ENCODE measurements at regions not wholly inside any gene's neighbourhood (a gene's known extent, or its start where the extent isn't known, plus 50 kb on each side); places are given as distances from the start of the nearest gene placed in this dataset.

GRCh38 chr3:72350761-72351505 is 497.3 kb downstream of the SHQ1 start:
- in situ Hi-C loops (cut with MboI; ENCODE audit: low sequenced_read_pairs), result no loop called here

- in situ Hi-C loops (cut with MboI; ENCODE audit: low sequenced_read_pairs), result no loop called here
Observed at GRCh38 chr3:72348357-72348756, 499.9 kb downstream of the SHQ1 start.

- in situ Hi-C loops (cut with MboI; ENCODE audit: low sequenced_read_pairs), result no loop called here
Observed at GRCh38 chr3:72347819-72348319, 500.4 kb downstream of the SHQ1 start.

GRCh38 chr3:72346526-72346926 is 501.7 kb downstream of the SHQ1 start:
- in situ Hi-C loops (cut with MboI; ENCODE audit: low sequenced_read_pairs), result no loop called here

GRCh38 chr3:72345980-72346379 is 502.3 kb downstream of the SHQ1 start:
- in situ Hi-C loops (cut with MboI; ENCODE audit: low sequenced_read_pairs), result no loop called here

GRCh38 chr3:72345237-72345878 is 502.9 kb downstream of the SHQ1 start:
- in situ Hi-C loops (cut with MboI; ENCODE audit: low sequenced_read_pairs), result no loop called here

GRCh38 chr3:72344647-72345046 is 503.6 kb downstream of the SHQ1 start:
- in situ Hi-C loops (cut with MboI; ENCODE audit: low sequenced_read_pairs), result no loop called here

- in situ Hi-C loops (cut with MboI; ENCODE audit: low sequenced_read_pairs), result no loop called here
Observed at GRCh38 chr3:72344236-72344635, 504.0 kb downstream of the SHQ1 start.

- in situ Hi-C loops (cut with MboI; ENCODE audit: low sequenced_read_pairs), result no loop called here
Observed at GRCh38 chr3:72343078-72343477, 505.2 kb downstream of the SHQ1 start.

GRCh38 chr3:72342450-72342849 is 505.8 kb downstream of the SHQ1 start:
- in situ Hi-C loops (cut with MboI; ENCODE audit: low sequenced_read_pairs), result no loop called here

GRCh38 chr3:72341920-72342319 is 506.3 kb downstream of the SHQ1 start:
- in situ Hi-C loops (cut with MboI; ENCODE audit: low sequenced_read_pairs), result no loop called here

GRCh38 chr3:72341380-72341770 is 506.9 kb downstream of the SHQ1 start:
- in situ Hi-C loops (cut with MboI; ENCODE audit: low sequenced_read_pairs), result no loop called here

GRCh38 chr3:72340476-72341379 is 507.5 kb downstream of the SHQ1 start:
- in situ Hi-C loops (cut with MboI; ENCODE audit: low sequenced_read_pairs), result no loop called here

- in situ Hi-C loops (cut with MboI; ENCODE audit: low sequenced_read_pairs), result no loop called here
Observed at GRCh38 chr3:72340056-72340455, 508.2 kb downstream of the SHQ1 start.

GRCh38 chr3:72339670-72340030 is 508.6 kb downstream of the SHQ1 start:
- in situ Hi-C loops (cut with MboI; ENCODE audit: low sequenced_read_pairs), result no loop called here

- in situ Hi-C loops (cut with MboI; ENCODE audit: low sequenced_read_pairs), result no loop called here
Observed at GRCh38 chr3:72338942-72339669, 509.1 kb downstream of the SHQ1 start.

- in situ Hi-C loops (cut with MboI; ENCODE audit: low sequenced_read_pairs), result no loop called here
Observed at GRCh38 chr3:72338082-72338941, 509.9 kb downstream of the SHQ1 start.

- in situ Hi-C loops (cut with MboI; ENCODE audit: low sequenced_read_pairs), result no loop called here
Observed at GRCh38 chr3:72337480-72337855, 510.8 kb downstream of the SHQ1 start.

- in situ Hi-C loops (cut with MboI; ENCODE audit: low sequenced_read_pairs), result no loop called here
Observed at GRCh38 chr3:72336821-72337479, 511.3 kb downstream of the SHQ1 start.

Measured in HL-60/S4 treated with phorbol 12-myristate 13-acetate at 8.2 ng/mL for 4 days and 3 days (cell line).